HepG2 (cell line): ENCODE measurements at regions not wholly inside any gene's neighbourhood (a gene's known extent, or its start where the extent isn't known, plus 50 kb on each side); places are given as distances from the start of the nearest gene placed in this dataset.

Experiments used
- ATAC-seq: fragments of 200-7000 bp; cut with Tn5 transposase; 3 replicates; pipeline ENCODE4 v1.9.1; 2020; ENCODE audit warnings: mild to moderate bottlenecking, moderate library complexity
- BruUV-seq: library from RNA; stranded (reverse); fragments of 400-500 nt; replicated peaks from 2 replicates; lab custom pipeline; 2021; lab: Mats Ljungman, UMichigan
- CTCF ChIA-PET: fragments of 300-600 bp; formaldehyde crosslinking; extraction: SDS; loops from one replicate; lab custom pipeline; 2021; ENCODE audit warnings: low total read pairs, inconsistent platforms, low intra/inter-chr PET ratio; lab: Yijun Ruan, JAX
- POLR2A ChIA-PET: fragments of 350-600 bp; sonication (Branson Sonifier 250); formaldehyde crosslinking; loops from one replicate; lab custom pipeline; 2020; ENCODE audit warnings: antibody characterized with exemption, inconsistent platforms; lab: Yijun Ruan, JAX
- DNase-seq: peaks from one replicate; pipeline ENCODE4 v3.0.0-alpha.2; 2015; ENCODE audit warnings: low spot score
- FAIRE-seq: peaks from 3 replicates; lab custom pipeline; 2011; peaks lifted over from hg19 to GRCh38; lab: Jason Lieb, UNC
- H2AFZ ChIP-seq: one replicate; pipeline ENCODE4 v1.6.1; 2011; ENCODE audit warnings: low read length, inconsistent platforms
- H3K27ac ChIP-seq: fragments of 300-600 bp; 3 replicates; pipeline ENCODE4 v1.8.0; 2011; ENCODE audit warnings: mixed run types, mild to moderate bottlenecking, mixed read lengths, low read length, inconsistent platforms; ENCODE audit not compliant: insufficient read depth; ENCODE audit errors: extremely low read length
- H3K27me3 ChIP-seq, 2 experiments: fragments of 200-600 bp in 1 of 2; 2 replicates in 1 of 2; 3 replicates in 1 of 2; pipeline versions ENCODE4 v1.6.0 to v1.8.0; 2011; ENCODE audit warnings: low read length in 2 of 2, mild to moderate bottlenecking in 2 of 2, moderate library complexity in 2 of 2, inconsistent platforms in 1 of 2; ENCODE audit not compliant: insufficient read depth in 2 of 2, control insufficient read depth in 1 of 2
- H3K36me3 ChIP-seq, 2 experiments: fragments of 200-600 bp in 1 of 2; replicated peaks in 1 of 2; 2 replicates in 1 of 2; 3 replicates in 1 of 2; pipeline versions ENCODE4 v1.5.1 to v1.8.0; 2011; ENCODE audit warnings: low read length in 2 of 2, inconsistent platforms in 1 of 2; ENCODE audit not compliant: insufficient read depth in 2 of 2, control insufficient read depth in 1 of 2
- H3K4me1 ChIP-seq: 2 replicates; pipeline ENCODE4 v1.5.1; 2012; ENCODE audit warnings: low read length, inconsistent platforms; ENCODE audit not compliant: insufficient read depth
- H3K4me2 ChIP-seq: 2 replicates; pipeline ENCODE4 v1.6.0; 2011; ENCODE audit warnings: low read depth, low read length, inconsistent platforms
- H3K4me3 ChIP-seq, 3 experiments: fragments of 200-600 bp in 1 of 3; sonication (generic), shearing (Covaris generic) in 1 of 3; replicated peaks in 1 of 3; 2 replicates each; pipeline ENCODE4 v1.5.1; 2011 to 2016; ENCODE audit warnings: low read length in 3 of 3, inconsistent platforms in 2 of 3, low read depth in 2 of 3, mild to moderate bottlenecking in 2 of 3, control low read depth in 1 of 3, mixed read lengths in 1 of 3; ENCODE audit not compliant: insufficient read depth in 1 of 3
- H3K79me2 ChIP-seq: one replicate; pipeline ENCODE4 v1.6.1; 2011; ENCODE audit warnings: low read length, inconsistent platforms; ENCODE audit not compliant: insufficient read depth
- H3K9ac ChIP-seq: 2 replicates; pipeline ENCODE4 v1.6.0; 2011; ENCODE audit warnings: mild to moderate bottlenecking, low read depth, low read length, inconsistent platforms; ENCODE audit not compliant: insufficient read depth
- H3K9me3 ChIP-seq: 2 replicates; pipeline ENCODE4 v1.5.1; 2012; ENCODE audit warnings: mild to moderate bottlenecking, low read length
- H4K20me1 ChIP-seq: 2 replicates; pipeline ENCODE4 v1.6.0; 2011; ENCODE audit warnings: inconsistent platforms, mild to moderate bottlenecking, low read length, moderate library complexity; ENCODE audit not compliant: insufficient read depth
- ATM ChIP-seq: fragments of 450-650 bp; IDR thresholded peaks from 2 replicates; pipeline ENCODE4 v1.7.1; 2017; ENCODE audit warnings: mild to moderate bottlenecking, borderline replicate concordance
- CCDC6 ChIP-seq: sonication (generic); formaldehyde crosslinking; IDR thresholded peaks from 2 replicates; pipeline ENCODE4 v1.8.1; 2022; ENCODE audit warnings: mild to moderate bottlenecking, missing genetic modification reagents, moderate library complexity
- GTF3A ChIP-seq: sonication (generic); formaldehyde crosslinking; conservative IDR thresholded peaks from 2 replicates; pipeline ENCODE4 v1.4.0; 2020; ENCODE audit warnings: mild to moderate bottlenecking, missing genetic modification reagents
- KLF15 ChIP-seq: sonication (generic); formaldehyde crosslinking; IDR thresholded peaks from 2 replicates; pipeline ENCODE4 v1.8.1; 2023; ENCODE audit warnings: borderline replicate concordance, mild to moderate bottlenecking, inconsistent platforms, missing genetic modification reagents, mixed read lengths
- NFE2 ChIP-seq: sonication (generic); formaldehyde crosslinking; IDR thresholded peaks from 2 replicates; pipeline ENCODE4 v1.4.0; 2020; ENCODE audit warnings: missing genetic modification reagents
- SMAD3 ChIP-seq: sonication (generic); formaldehyde crosslinking; IDR thresholded peaks from 2 replicates; pipeline ENCODE4 v1.4.0; 2020; ENCODE audit warnings: missing genetic modification reagents
- TCF7 ChIP-seq: sonication (generic); IDR thresholded peaks from 2 replicates; pipeline ENCODE4 v1.6.1; 2016; ENCODE audit warnings: antibody characterized with exemption, low read depth
- TRAFD1 ChIP-seq: sonication (generic); formaldehyde crosslinking; IDR thresholded peaks from 2 replicates; pipeline ENCODE4 v1.5.1; 2020; ENCODE audit warnings: missing genetic modification reagents, mild to moderate bottlenecking, borderline replicate concordance
- ZBED4 ChIP-seq: sonication (generic); formaldehyde crosslinking; IDR thresholded peaks from 2 replicates; pipeline ENCODE4 v1.4.0; 2020; ENCODE audit warnings: missing genetic modification reagents, borderline replicate concordance
- ZMAT5 ChIP-seq: sonication (generic); formaldehyde crosslinking; IDR thresholded peaks from 2 replicates; pipeline ENCODE4 v1.5.0; 2020; ENCODE audit warnings: mild to moderate bottlenecking, low read depth, missing genetic modification reagents, borderline replicate concordance
- ZMYM2 ChIP-seq: sonication (generic); formaldehyde crosslinking; IDR thresholded peaks from 2 replicates; pipeline ENCODE4 v1.8.0; 2022; ENCODE audit warnings: mild to moderate bottlenecking, missing genetic modification reagents
- ZNF44 ChIP-seq: sonication (generic); formaldehyde crosslinking; IDR thresholded peaks from 2 replicates; pipeline ENCODE4 v1.5.1; 2020; ENCODE audit warnings: mild to moderate bottlenecking, missing genetic modification reagents
- ZNF496 ChIP-seq: sonication (generic); formaldehyde crosslinking; IDR thresholded peaks from 2 replicates; pipeline ENCODE4 v1.8.1; 2023; ENCODE audit warnings: mild to moderate bottlenecking, moderate library complexity, missing genetic modification reagents; ENCODE audit not compliant: insufficient replicate concordance
- ZNF562 ChIP-seq: sonication (generic); formaldehyde crosslinking; IDR thresholded peaks from 2 replicates; pipeline ENCODE4 v1.8.0; 2022; ENCODE audit warnings: missing genetic modification reagents, borderline replicate concordance
- ZNF670 ChIP-seq: sonication (generic); formaldehyde crosslinking; IDR thresholded peaks from 2 replicates; pipeline ENCODE4 v1.8.0; 2022; ENCODE audit warnings: mild to moderate bottlenecking, missing genetic modification reagents, borderline replicate concordance
- ZNF788 ChIP-seq: sonication (generic); formaldehyde crosslinking; IDR thresholded peaks from 2 replicates; pipeline ENCODE4 v1.5.0; 2020; ENCODE audit warnings: mild to moderate bottlenecking, missing genetic modification reagents, borderline replicate concordance
- WGBS: methylation state at CpG from one replicate; pipeline ENCODE4 v1.1.6; 2017; ENCODE audit warnings: low lambda C conversion rate; 5-methylcytosine and 5-hydroxymethylcytosine counted together
- in situ Hi-C: cut with HindIII; loops from 2 replicates; pipeline ENCODE4 v1.10.0; 2017; ENCODE audit warnings: low pct_unique_long_range_greater_than_20kb; ENCODE audit not compliant: extremely low pct_ligation_motif_present
- intact Hi-C: fragments of 100-400 bp; cut with micrococcal nuclease; formaldehyde crosslinking; loops from one replicate; pipeline ENCODE4 v1.10.0; 2022; ENCODE audit not compliant: unreplicated experiment

GRCh38 chr4:96835991-96836390, 996.1 kb downstream of the PDHA2 start (continued):
- TF ChIP-seq ZNF670 (CRISPR knock-in tag) (no peak), ZNF44 (CRISPR knock-in tag) (no peak), ZNF788 (CRISPR knock-in tag) (no peak), ZNF496 (CRISPR knock-in tag) (no peak), SMAD3 (CRISPR knock-in tag) (no peak), TCF7 (no peak), KLF15 (CRISPR knock-in tag) (no peak)

GRCh38 chr4:96839441-96839840, 999.5 kb downstream of the PDHA2 start:
- POLR2A ChIA-PET = no interaction called here
- WGBS = 5% methylated on average over 2 of the region's 2 CpGs

More at GRCh38 chr4:96839441-96839840, 999.5 kb downstream of the PDHA2 start:
- ATAC-seq (no peak), DNase-seq (no peak), FAIRE-seq (no peak)
- no peak overlapping the region for H3K4me3 ChIP-seq
- TF ChIP-seq TRAFD1 = no peak
- TF ChIP-seq CCDC6 (CRISPR knock-in tag) = no peak
- no peak for TF ChIP-seq ATM
- TF ChIP-seq GTF3A (CRISPR knock-in tag) = no peak
- no peak for TF ChIP-seq ZNF562 (CRISPR knock-in tag)
- TF ChIP-seq ZBED4 = no peak
- TF ChIP-seq NFE2 = no peak
- TF ChIP-seq ZMAT5 = no peak
- TF ChIP-seq ZMYM2 (CRISPR knock-in tag) = no peak
- no peaks in the 10 kb centered on the region for H4K20me1 ChIP-seq
- no peak overlapping the region for H3K9ac ChIP-seq
- no TSS peak for BruUV-seq
- no peaks in the 10 kb centered on the region for H3K27me3 ChIP-seq
- no peaks in the 10 kb centered on the region for H3K36me3 ChIP-seq
- H3K79me2 ChIP-seq = no peaks in the 10 kb centered on the region
- H3K9me3 ChIP-seq = peaks cover 8% of the 10 kb centered on the region; the same call in 1 of the 2 replicates
- H2AFZ ChIP-seq = no peak overlapping the region
- intact Hi-C loops (no loop called here), in situ Hi-C loops (no loop called here)
- H3K4me1 ChIP-seq = no peaks in the 10 kb centered on the region
- no peak overlapping the region for H3K27ac ChIP-seq
- H3K4me2 ChIP-seq = no peak overlapping the region
- CTCF ChIA-PET = no interaction called here
